CD4-positive, alpha-beta memory T cell (primary cell): ENCODE measurements at regions not wholly inside any gene's neighbourhood (a gene's known extent, or its start where the extent isn't known, plus 50 kb on each side); places are given as distances from the start of the nearest gene placed in this dataset.
"Not testable (repeated sequence)": the region's sequence is repeated elsewhere in the genome, so short reads cannot be mapped to it uniquely, and the experiment has no call there.

Source experiments
- CTCF ChIA-PET: fragments of 350-600 bp; sonication (Branson Sonifier 250); formaldehyde crosslinking; loops from one replicate; lab custom pipeline; 2021; ENCODE audit warnings: inconsistent platforms; ENCODE audit not compliant: partially characterized antibody; lab: Charles Lee
- POLR2A ChIA-PET: fragments of 350-600 bp; sonication (Branson Sonifier 250); formaldehyde crosslinking; loops from one replicate; lab custom pipeline; 2021; ENCODE audit not compliant: partially characterized antibody; lab: Charles Lee
- DNase-seq, 5 donors: peaks; one replicate each; pipeline versions ENCODE4 v3.0.0 to v3.0.0-alpha.2; 2020 to 2022; ENCODE audit warnings: mixed read lengths in 1 of 5
- H3K27ac ChIP-seq: one replicate; pipeline ENCODE4 v1.7.0; 2013; ENCODE audit warnings: low read depth, low read length
- H3K27me3 ChIP-seq: 2 replicates; pipeline ENCODE4 v1.7.0; 2013; ENCODE audit warnings: mild to moderate bottlenecking, low read length, moderate library complexity; ENCODE audit not compliant: insufficient read depth
- H3K36me3 ChIP-seq: 2 replicates; pipeline ENCODE4 v1.7.0; 2013; ENCODE audit warnings: mild to moderate bottlenecking, low read length, moderate library complexity; ENCODE audit not compliant: insufficient read depth
- H3K4me1 ChIP-seq: 2 replicates; pipeline ENCODE4 v1.7.0; 2013; ENCODE audit warnings: mild to moderate bottlenecking, low read length, moderate library complexity; ENCODE audit not compliant: insufficient read depth
- H3K4me3 ChIP-seq, 2 donors: one replicate each; pipeline ENCODE4 v1.7.0; 2013; ENCODE audit warnings: low read length in 2 of 2, mild to moderate bottlenecking in 1 of 2
- H3K9me3 ChIP-seq, 2 donors: one replicate each; pipeline ENCODE4 v1.7.0; 2013; ENCODE audit warnings: low read length in 2 of 2, control low read depth in 1 of 2; ENCODE audit not compliant: control insufficient read depth in 1 of 2
- H3K27ac Mint-ChIP-seq, 7 donors: one replicate each; pipeline ENCODE4 v1.8.0; 2020 to 2021; ENCODE audit warnings: mixed read lengths in 7 of 7, mild to moderate bottlenecking in 6 of 7, inconsistent platforms in 3 of 7, moderate library complexity in 3 of 7
- H3K27me3 Mint-ChIP-seq, 2 donors: one replicate each; pipeline ENCODE4 v1.8.0; 2020 to 2021; ENCODE audit warnings: mixed read lengths in 2 of 2
- H3K36me3 Mint-ChIP-seq, 2 donors: one replicate each; pipeline ENCODE4 v1.8.0; 2020 to 2021; ENCODE audit warnings: mixed read lengths in 2 of 2, inconsistent platforms in 1 of 2, mild to moderate bottlenecking in 1 of 2
- H3K4me1 Mint-ChIP-seq, 4 donors: one replicate each; pipeline ENCODE4 v1.8.0; 2020 to 2021; ENCODE audit warnings: mixed read lengths in 4 of 4, mild to moderate bottlenecking in 1 of 4
- H3K4me3 Mint-ChIP-seq, 8 donors: one replicate each; pipeline ENCODE4 v1.8.0; 2020 to 2021; ENCODE audit warnings: mixed read lengths in 8 of 8, mild to moderate bottlenecking in 7 of 8, moderate library complexity in 6 of 8, inconsistent platforms in 3 of 8
- H3K9me3 Mint-ChIP-seq, 8 donors: one replicate each; pipeline ENCODE4 v1.8.0; 2020 to 2021; ENCODE audit warnings: mixed read lengths in 8 of 8, mild to moderate bottlenecking in 5 of 8, inconsistent platforms in 3 of 8, moderate library complexity in 1 of 8
- intact Hi-C: fragments of 100-400 bp; cut with micrococcal nuclease; formaldehyde crosslinking; loops from one replicate; pipeline ENCODE4 v1.15.1; 2023

- peak overlapping the region; percentile 92 to 99 (median 93) for H3K27ac Mint-ChIP-seq
- POLR2A ChIA-PET = interaction anchor here (0.6 to 5.7 kb wide), 30 partner anchors 9 to 637 kb away, joined by 3 to 162 read pairs (median 6); partner anchors contain the start of genes CCDC7 and ITGB1
Measured at GRCh38 chr10:33010132-33011037, 52.4 kb upstream of the ITGB1 start.

GRCh38 chr10:33009244-33010131 lies 51.5 kb upstream of the ITGB1 start:
- Mint-ChIP-seq H3K36me3 (peaks cover 0 to 5% of the 10 kb centered on the region in 2 donors), H3K4me3 (peak overlapping the region in 7 of 8 donors; percentile 67 to 90 (median 83)), H3K27me3 (no peaks in the 10 kb centered on the region), H3K9me3 (no peaks in the 10 kb centered on the region), H3K27ac (peak overlapping the region; percentile 92 to 99 (median 93)), H3K4me1 (peaks cover 38 to 76% (median 54%) of the 10 kb centered on the region in 4 donors)
- H3K9me3 ChIP-seq = no peaks in the 10 kb centered on the region
- peak overlapping the region; percentile 57 for H3K27ac ChIP-seq
- no peaks in the 10 kb centered on the region for H3K27me3 ChIP-seq
- CTCF ChIA-PET = interaction anchor here (0.6 to 6.7 kb wide), 66 partner anchors 8 to 819 kb away, joined by 3 to 75 read pairs (median 4); partner anchors contain the start of gene CCDC7
- POLR2A ChIA-PET = interaction anchor here (0.6 to 5.7 kb wide), 36 partner anchors 9 to 636 kb away, joined by 3 to 162 read pairs (median 5); partner anchors contain the start of genes CCDC7 and ITGB1
- H3K4me3 ChIP-seq = peak overlapping the region; percentile 4 to 12
- H3K36me3 ChIP-seq = no peaks in the 10 kb centered on the region
- H3K4me1 ChIP-seq = peaks cover 55% of the 10 kb centered on the region
- intact Hi-C loops = loop anchor here (1.0 to 10.0 kb wide), 11 partner anchors 19 to 819 kb away; partner anchors contain the start of gene ITGB1
- no peak for DNase-seq

More at GRCh38 chr10:33010132-33011037, 52.4 kb upstream of the ITGB1 start:
- Mint-ChIP-seq H3K4me1 (peaks cover 37 to 74% (median 52%) of the 10 kb centered on the region in 4 donors), H3K4me3 (peak overlapping the region; percentile 7 to 90 (median 81)), H3K9me3 (no peaks in the 10 kb centered on the region), H3K36me3 (peaks cover 0 to 5% of the 10 kb centered on the region in 2 donors), H3K27me3 (no peaks in the 10 kb centered on the region)
- Histone ChIP-seq H3K27me3 (no peaks in the 10 kb centered on the region), H3K9me3 (no peaks in the 10 kb centered on the region), H3K4me1 (peaks cover 55% of the 10 kb centered on the region), H3K4me3 (peak overlapping the region; percentile 2 to 4), H3K36me3 (no peaks in the 10 kb centered on the region), H3K27ac (peak overlapping the region; percentile 57)
- intact Hi-C loops = loop anchor here (1.0 kb wide), 3 partner anchors 18 to 122 kb away; no protein-coding TSS in a partner anchor
- CTCF ChIA-PET = interaction anchor here (0.8 to 6.7 kb wide), 31 partner anchors 9 to 820 kb away, joined by 3 to 75 read pairs (median 5); partner anchors contain the start of gene CCDC7
- DNase-seq = peak; percentile 62 to 74 (median 70)

- Histone ChIP-seq H3K36me3 (no peaks in the 10 kb centered on the region), H3K27me3 (no peaks in the 10 kb centered on the region), H3K4me1 (peaks cover 55% of the 10 kb centered on the region), H3K27ac (peak overlapping the region; percentile 57), H3K4me3 (peak overlapping the region; percentile 12 to 25), H3K9me3 (no peaks in the 10 kb centered on the region)
- Mint-ChIP-seq H3K27ac (peak overlapping the region; percentile 92 to 99 (median 93)), H3K27me3 (no peaks in the 10 kb centered on the region), H3K4me3 (peak overlapping the region; percentile 63 to 90 (median 81)), H3K9me3 (no peaks in the 10 kb centered on the region), H3K36me3 (peaks cover 0 to 5% of the 10 kb centered on the region in 2 donors), H3K4me1 (peaks cover 39 to 72% (median 54%) of the 10 kb centered on the region in 4 donors)
- CTCF ChIA-PET = interaction anchor here (0.6 to 6.7 kb wide), 55 partner anchors 9 to 817 kb away, joined by 3 to 75 read pairs (median 4); partner anchors contain the start of gene CCDC7
- DNase-seq = peak; percentile 65 to 79 (median 68)
- intact Hi-C loops = loop anchor here (1.0 to 10.0 kb wide), 10 partner anchors 28 to 818 kb away; partner anchors contain the start of genes CCDC7 and ITGB1
- POLR2A ChIA-PET = interaction anchor here (0.6 to 5.7 kb wide), 27 partner anchors 10 to 654 kb away, joined by 3 to 162 read pairs (median 7); partner anchors contain the start of genes CCDC7 and ITGB1
Measured at GRCh38 chr10:33008499-33009243, 50.6 kb upstream of the ITGB1 start.

GRCh38 chr10:33007731-33008381 lies 49.8 kb upstream of the ITGB1 start:
- Mint-ChIP-seq H3K4me3 (peak overlapping the region in 2 of 8 donors; percentile 31 to 39), H3K4me1 (peaks cover 39 to 79% (median 56%) of the 10 kb centered on the region in 4 donors), H3K27ac (peak overlapping the region in 2 of 7 donors; percentile 70 to 92)
- H3K4me3 ChIP-seq, H3K27ac ChIP-seq, H3K27me3 Mint-ChIP-seq, DNase-seq, H3K36me3 Mint-ChIP-seq, H3K36me3 ChIP-seq, H3K27me3 ChIP-seq, H3K9me3 ChIP-seq, H3K9me3 Mint-ChIP-seq: not testable (repeated sequence)
- peaks cover 55% of the 10 kb centered on the region for H3K4me1 ChIP-seq
- POLR2A ChIA-PET = interaction anchor here (1.4 to 2.5 kb wide), 4 partner anchors 21 to 120 kb away, joined by 4 to 11 read pairs (median 6); no protein-coding TSS in a partner anchor
- intact Hi-C loops = loop anchor here (1.0 to 10.0 kb wide), 9 partner anchors 27 to 817 kb away; partner anchors contain the start of genes CCDC7 and ITGB1
- CTCF ChIA-PET = interaction anchor here (2.5 to 5.2 kb wide), 3 partner anchors 119 to 147 kb away, joined by 7 to 65 read pairs (median 61); no protein-coding TSS in a partner anchor
